HG03575 (cell line): ENCODE measurements at regions not wholly inside any gene's neighbourhood (a gene's known extent, or its start where the extent isn't known, plus 50 kb on each side); places are given as distances from the start of the nearest gene placed in this dataset.
"Not testable (repeated sequence)": the region's sequence is repeated elsewhere in the genome, so short reads cannot be mapped to it uniquely, and the experiment has no call there.

ENCODE experiments used
- ATAC-seq: cut with Tn5 transposase; IDR thresholded peaks from one replicate; pipeline ENCODE4 v1.9.1; 2021; ENCODE audit not compliant: unreplicated experiment, insufficient number of reproducible peaks, low FRiP score; ENCODE audit errors: extremely low read depth

DNA sequence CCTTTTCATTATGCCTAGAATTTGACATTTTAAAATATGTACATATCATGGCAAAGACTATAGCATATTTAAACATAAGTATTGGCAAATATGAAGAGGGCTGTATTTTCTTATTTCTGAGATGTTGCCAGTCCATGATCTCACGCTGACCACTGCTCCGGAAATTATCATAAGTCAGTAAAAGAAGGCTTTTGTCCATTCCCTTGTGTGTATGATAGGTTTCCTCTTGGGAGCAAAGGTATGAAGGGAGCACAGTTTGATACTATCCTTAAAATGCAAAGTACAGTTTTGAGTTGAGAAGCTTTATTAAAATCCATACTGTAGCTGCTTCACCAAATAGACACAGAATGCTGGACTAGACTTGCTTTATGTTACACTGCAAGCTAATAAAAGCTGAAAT lies 52.6 kb upstream of the AGA start:
- ATAC-seq = no peak

DNA sequence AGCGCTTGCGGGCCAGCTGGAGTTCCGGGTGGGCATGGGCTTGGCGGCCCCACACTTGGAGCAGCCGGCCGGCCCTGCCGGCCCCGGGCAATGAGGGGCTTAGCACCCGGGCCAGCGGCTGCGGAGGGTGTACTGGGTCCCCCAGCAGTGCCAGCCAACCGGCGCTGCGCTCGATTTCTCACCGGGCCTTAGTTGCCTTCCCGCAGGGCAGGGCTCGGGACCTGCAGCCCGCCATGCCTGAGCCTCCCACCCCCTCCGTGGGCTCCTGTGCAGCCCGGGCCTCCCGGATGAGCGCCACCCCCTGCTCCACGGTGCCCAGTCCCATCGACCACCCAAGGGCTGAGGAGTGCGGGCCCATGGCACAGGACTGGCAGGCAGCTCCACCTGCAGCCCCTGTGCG lies 53.4 kb upstream of the AGA start:
- ATAC-seq = not testable (repeated sequence)

DNA sequence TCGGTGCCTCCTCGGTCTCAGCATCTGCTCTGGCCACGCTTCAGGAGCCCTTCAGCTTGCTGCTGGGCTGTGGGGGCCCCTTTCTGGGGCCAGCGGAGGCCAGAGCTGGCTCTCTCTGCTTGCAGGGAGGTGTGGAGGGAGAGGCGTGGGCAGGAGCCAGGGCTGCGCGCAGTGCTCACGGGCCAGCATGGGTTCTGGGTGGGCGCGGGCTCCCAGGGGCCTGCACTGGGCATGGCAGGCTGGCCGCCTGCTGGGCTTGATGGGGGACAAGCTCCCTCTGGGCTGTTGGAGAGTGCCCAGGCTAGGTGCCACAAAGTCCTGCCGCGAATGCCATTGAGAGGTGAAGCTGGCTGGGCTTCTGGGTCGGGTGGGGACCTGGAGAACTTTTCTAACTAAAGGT lies 57.3 kb upstream of the AGA start:
- no peak for ATAC-seq

DNA sequence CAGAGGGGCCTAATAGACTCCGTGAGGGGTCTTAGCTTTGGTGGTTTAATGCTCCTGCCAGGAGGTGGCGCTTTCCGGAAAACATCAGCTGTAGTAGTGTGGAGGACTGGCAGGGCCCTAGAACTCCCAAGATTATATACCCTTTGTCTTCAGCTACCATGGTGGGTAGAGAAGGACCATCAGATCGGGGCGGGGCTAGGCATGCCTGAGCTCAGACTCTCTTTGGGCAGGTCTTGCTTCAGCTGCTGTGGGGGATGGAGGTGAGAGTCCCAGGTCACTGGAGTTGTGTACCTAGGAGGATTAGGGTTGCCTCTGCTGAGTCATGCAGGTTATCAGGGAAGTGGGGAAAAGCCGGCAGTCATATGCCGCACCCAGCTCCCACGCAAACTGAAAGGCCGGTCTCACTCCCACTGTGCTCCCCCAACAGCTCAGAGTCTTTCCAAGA lies 63.0 kb upstream of the AGA start:
- no peak for ATAC-seq

DNA sequence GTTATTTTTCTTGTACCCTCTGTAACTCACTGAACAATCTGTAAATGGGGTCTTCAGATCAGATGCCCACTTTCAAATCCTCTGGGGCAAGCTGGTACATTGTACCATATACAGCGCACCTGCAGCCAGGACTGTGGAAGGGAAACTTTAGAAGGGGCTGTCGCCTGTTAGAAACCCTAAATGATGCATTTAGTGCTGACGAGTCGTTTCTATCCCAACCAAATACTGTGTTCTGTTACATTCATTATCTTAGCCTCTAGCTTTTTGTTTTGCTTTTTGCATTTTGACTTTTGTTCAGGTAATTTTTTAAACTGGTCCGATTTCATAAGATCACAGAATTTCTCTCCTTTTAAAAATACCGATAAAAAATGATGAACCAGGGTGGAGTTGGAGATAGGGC lies 66.4 kb upstream of the AGA start:
- no peak for ATAC-seq

DNA sequence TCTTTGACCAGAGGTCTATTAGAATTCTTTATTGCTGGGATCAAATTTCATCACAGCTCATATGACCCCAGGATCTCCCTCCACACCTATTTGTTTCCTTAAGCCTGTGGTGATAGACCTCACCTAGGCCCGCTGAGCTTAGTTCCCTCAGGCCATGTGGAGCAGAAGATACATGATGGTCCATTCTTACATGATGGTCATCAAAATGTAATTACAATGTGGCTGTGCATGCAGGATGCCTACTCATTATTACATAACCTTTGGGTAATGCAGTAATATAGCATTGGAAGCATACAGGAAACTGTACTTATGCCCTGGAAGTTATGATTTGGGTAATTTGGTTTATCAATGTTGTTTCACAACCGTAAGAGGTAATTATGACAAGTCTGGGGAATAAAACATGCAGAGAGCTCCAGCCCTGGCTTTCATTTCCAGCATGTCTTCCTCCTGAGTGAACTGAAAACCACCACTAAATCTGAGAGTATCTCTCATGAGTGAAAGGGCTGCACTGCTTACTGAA lies 67.0 kb upstream of the AGA start:
- no peak for ATAC-seq

DNA sequence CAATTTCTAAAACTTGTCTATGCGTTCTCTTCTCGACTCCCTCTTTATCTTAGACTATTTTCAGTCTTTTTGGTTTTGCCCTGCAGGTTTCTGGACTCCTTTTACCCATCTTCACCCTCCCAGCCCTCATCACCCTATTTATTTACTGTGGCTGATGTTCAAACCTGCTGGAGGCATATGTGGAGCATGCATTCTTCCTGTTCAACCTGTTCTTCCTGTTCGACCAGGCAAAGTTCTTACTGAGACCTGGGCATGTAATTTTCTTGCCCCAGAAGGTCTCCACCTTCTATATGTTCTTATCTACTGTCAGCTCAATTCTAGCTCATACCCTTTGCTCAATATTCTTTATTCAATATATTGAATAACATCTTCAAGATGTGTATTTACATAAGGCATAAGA lies 69.4 kb upstream of the AGA start:
- no peak for ATAC-seq

DNA sequence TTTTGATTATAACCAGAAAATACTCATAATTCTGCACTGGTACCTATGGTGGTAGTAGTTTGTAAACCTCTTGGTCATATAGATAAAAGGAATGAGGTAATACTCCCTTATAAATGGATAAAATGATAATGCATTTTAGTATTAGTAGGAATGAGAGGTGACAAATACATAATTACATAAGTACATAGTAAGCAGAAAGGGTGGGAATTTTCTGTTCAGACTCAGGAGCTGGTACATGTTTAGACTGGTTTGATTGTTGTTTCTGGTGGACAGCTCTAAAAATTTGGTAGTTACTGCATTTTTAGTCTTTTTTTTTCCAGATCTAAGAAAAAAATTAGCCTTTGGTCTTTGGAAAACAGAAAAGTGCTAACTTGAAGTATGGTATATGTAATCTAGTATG lies 70.4 kb upstream of the AGA start:
- no peak for ATAC-seq

DNA sequence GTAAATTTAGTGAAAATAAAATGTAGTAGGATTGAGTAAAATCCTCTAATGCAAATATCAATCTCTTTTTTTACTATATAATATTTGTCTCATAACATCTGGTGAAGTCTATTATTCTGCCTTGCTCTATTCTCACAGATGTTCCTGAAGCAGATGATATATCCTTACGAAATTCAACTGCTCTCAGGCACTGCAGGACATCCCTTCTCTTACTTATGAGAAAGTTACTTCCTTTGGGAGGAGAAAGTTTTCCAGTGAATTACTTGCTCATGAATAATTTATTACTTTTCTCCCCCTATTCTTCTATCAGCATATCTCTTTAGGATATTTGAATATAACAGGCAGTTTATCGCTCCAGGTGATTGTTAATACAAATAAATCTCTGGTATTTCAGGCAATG lies 75.6 kb upstream of the AGA start:
- ATAC-seq = no peak

DNA sequence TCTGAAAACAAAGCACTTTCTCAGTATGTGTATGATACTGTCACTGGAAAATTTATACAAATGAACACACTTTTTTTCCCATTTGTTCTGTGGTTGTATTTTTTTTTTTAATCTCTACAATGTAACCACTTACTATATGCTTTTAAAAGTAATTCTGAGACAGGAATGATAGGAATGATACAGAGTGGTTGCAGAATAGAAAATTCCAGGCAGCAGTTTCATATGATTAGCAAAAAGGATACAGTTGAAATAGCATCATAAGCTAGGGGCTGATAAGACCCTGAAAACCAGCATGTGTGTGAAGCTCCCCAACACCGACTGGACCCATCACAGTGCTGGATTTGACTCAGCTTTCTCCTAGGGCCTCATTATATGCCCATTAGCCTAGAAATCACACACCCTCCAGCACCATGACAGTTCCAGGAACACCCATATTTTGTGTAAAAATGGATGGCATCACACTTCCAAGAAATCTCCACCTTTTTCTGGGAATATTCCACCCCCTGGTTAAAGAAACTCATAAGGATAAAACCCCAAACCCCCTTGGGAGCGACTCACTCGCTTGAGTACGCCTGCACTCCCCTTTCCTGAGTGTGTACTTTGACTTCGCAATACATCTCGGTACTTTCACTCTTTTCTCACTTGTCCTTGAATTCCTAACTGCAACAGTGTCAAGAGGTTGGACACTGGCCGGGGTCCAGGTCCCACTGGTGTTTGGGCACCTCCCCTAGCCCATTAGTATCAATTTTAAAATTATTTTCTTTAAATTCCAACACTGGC lies 77.4 kb upstream of the AGA start:
- no peak for ATAC-seq

DNA sequence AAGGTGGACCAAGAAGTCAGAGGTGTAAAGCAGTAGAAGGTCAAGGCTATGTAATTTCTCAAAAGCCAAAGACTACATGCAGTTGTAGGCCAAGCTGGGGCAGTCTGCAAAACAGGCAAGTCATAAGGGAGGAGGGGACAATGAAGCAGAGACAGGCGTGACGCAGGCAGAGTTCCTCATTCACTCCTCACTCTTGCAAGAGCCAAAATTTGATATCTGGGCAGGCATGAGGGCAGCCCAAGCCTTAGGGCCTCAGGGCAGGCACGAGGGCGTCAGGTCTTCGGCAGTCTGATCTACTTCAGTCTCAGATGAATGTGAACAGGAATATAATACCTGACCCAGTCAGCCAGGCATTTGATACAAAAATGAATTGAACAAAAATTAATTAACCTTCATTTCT lies 86.4 kb upstream of the AGA start:
- no peak for ATAC-seq

DNA sequence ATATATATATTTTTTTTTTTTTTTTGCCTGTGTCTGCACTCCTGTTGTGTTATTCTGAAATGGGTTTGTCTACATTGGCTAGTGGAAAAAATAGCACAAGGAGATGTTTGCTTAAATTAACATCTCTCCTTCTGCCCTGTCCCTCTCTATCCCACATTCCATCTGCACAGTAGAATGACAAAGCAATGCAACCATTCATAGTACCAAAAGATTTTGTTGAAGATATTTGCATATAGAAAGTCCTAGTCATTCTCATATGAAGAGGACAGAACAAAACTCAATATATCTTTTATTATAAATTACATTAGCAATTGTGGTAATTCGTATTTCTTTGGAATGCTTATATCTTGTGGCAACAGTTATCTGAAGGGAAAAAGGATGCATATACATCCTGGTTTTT lies 88.3 kb upstream of the AGA start:
- ATAC-seq = no peak

DNA sequence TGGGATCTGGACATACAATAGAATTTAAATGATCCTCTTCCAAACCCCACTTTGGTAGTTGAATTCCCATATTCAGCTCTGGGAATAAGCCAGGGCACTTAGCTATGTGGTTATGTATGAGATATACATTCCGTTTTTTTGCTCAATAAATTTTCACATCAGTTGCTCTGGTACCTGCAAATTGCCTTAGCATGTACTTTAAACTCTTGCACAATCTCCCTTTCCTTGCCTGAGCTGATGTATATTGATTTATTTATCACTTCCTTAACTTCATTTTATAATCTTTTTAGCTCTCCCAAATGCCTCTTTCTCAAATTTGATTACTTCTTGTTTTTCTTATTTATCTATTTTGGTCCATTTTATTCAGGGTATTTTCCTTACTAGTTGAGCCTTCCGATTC lies 90.1 kb upstream of the AGA start:
- ATAC-seq = no peak

DNA sequence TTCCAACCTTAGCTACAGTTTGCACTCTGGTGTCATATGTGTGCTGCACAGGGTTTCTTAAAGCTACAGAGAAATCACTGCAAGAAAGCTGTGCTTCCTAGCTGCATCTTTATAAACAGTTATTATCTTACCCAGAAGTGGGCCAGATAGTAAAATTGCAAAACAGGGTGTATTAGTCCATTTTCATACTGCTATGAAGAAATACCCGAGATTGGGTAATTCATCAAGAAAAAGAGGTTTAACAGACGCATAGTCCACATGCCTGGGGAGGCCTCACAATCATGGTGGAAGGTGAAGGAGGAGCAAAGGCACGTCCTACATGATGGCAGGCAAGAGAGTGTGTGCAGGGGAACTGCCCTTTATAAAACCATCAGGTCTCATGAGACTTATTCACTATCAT lies 92.6 kb upstream of the AGA start:
- ATAC-seq = not testable (repeated sequence)

DNA sequence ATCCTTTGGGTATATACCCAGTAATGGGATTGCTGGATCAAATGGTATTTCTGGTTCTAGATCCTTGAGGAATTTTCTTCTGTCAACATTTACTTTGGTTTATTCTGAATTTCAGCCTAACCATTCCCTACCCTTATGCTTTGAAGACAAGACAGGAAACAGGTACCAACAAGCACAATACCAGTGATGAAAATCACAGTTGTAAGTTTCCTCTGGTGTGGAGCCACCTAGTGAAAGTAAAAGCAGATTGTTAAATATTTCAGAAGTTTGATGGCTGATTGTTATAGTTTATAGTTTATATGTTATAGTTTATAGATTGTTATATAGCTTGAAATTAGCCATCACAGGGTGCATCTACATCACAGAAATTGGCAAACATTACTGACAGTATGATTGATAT lies 104.5 kb upstream of the AGA start:
- ATAC-seq = no peak

DNA sequence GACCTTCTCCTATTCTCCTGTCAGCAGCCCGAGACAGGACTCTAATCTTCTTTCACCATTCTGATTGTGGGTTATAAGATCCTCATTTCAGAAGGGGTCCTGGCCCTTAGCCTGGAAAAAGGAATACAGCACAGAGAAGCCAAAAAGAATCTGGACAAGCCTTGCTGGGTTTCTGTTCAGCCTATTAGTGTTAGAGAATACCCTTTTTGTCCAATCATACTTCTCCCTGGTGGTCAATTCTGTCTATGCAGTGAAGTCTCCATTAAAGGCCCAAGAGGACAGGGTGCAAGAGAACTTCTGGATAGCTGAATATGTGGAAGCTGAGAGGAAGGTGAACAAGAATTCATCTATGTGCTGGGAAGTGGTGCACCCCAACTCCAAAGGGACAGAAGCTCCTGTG lies 105.7 kb upstream of the AGA start:
- ATAC-seq = no peak

DNA sequence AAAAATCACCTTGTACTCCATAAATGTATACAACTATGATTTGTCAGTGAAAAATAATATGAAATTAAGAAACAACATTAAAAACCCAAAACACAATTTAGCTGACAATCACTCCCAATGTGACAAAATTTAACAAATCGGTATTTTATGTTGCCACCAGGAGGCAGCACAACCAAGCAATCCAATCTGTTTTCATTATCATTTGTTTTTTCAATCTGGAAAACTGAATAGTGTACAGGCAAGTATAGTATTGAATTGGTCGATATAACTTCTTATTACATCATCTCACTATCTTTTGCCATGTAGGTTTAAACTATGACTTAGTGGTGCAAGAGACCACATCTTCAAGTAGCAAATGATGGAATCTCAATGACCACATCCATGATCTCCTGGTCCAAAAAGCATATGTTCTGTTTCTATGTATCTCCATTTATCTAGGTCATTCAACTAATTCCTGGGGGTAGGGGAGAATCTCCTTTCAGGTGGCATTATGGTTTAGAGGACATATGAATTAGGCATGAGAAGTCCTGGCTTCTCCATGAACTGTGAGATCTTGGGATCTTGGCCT lies 112.9 kb upstream of the AGA start:
- ATAC-seq = no peak

DNA sequence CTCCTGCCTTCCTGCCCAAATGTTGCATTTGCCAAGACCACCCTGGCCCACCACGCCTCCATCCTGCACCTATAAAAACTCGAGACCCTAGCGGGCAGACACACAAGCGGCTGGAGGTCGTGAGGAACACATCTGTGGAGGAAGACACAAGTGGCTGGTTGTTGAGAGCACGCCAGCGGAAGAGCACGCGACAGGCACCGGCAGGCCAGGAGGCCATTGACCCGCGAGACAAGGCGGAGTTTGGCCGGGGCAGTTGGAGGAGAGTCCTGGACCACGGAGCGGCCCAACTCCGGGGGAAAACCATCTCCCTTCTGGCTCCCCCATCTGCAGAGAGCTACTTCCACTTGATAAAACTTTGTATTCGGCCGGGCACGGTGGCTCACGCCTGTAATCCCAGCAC lies 115.2 kb upstream of the AGA start:
- no peak for ATAC-seq

DNA sequence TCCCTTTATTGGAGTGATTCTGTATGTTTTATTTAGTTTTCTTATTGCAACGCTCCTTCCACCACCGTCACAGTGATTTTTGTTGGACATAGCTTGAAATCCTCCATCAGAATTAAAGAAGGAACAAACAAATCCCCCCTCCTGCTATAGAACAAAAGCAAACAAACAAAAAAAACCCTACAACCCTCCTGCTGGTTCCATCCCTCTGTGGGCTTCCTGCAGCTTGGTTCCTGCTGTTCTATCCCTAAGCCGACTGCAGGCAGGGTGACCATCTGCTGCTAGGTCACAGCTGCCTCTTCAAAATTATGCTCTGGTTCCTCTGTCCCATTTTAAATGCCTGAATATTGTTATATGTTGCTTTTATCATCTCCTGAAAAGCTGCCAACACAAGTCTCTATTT lies 116.8 kb upstream of the AGA start:
- ATAC-seq = no peak

DNA sequence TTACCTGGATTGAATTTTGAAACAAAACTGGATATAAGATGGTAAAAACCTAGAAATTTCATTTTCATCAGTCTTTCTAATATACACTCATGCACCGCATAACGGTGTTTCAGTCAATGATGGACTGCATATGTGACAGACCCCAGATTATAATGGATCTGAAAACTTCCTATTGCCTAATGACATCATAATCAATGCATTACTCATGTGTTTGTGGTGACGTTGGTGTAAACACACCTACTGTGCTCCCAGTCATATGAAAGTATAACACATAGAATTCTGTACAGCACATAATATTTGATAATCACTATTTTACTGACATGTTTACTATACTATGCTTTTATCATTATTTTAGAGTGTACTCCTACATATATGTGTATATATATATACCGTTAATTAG lies 119.9 kb upstream of the AGA start:
- ATAC-seq = no peak

DNA sequence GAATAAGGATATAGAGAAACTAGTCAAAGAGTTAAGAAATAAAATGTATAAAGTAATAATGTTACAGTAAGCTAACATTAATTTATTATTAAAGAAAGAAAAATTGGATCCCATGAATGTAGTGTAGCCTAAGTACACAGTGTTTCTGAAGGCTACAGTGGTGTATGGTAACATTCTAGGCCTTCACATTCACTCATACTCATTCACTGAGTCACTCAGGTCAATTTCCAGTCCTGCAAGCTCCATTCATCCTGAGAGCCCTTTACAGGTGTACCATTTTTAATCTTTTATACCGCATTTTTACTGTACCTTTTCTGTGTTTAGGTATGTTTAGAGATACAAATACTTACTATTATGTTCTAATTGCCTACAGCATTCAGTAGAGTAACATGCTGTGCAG lies 120.6 kb upstream of the AGA start:
- no peak for ATAC-seq
